ENCODE measurements at regions not wholly inside any gene's neighbourhood (a gene's known extent, or its start where the extent isn't known, plus 50 kb on each side); places are given as distances from the start of the nearest gene placed in this dataset.

GRCh38 chr7:86155623-86156022 is 488.1 kb upstream of the GRM3 start:
- TF ChIP-seq CTCF (IDR thresholded peaks at IDR 0.05; ENCODE audit: low read depth, low read length) = no peak
- TF ChIP-seq POLR2A (IDR thresholded peaks at IDR 0.05; ENCODE audit: extremely low read depth, insufficient read length) = no peak
- no peak for TF ChIP-seq MAX (IDR thresholded peaks at IDR 0.05; ENCODE audit: low read depth, low read length)

Data from NB4 (cell line).